SK-N-SH (cell line): ENCODE measurements at regions not wholly inside any gene's neighbourhood (a gene's known extent, or its start where the extent isn't known, plus 50 kb on each side); places are given as distances from the start of the nearest gene placed in this dataset.

Source experiments
- CTCF ChIA-PET: fragments of 300-600, 350-600 bp; formaldehyde crosslinking; extraction: SDS; loops from one replicate; lab custom pipeline; 2021; lab: Yijun Ruan, JAX
- POLR2A ChIA-PET: fragments of 350-600 bp; sonication (Branson Sonifier 250); formaldehyde crosslinking; extraction: SDS; loops from one replicate; lab custom pipeline; 2020; ENCODE audit warnings: antibody characterized with exemption, inconsistent platforms; lab: Yijun Ruan, JAX
- DNase-seq: peaks from one replicate; pipeline ENCODE4 v3.0.0; 2012
- H2AFZ ChIP-seq: fragments of 200-600 bp; sonication (generic); 2 replicates; pipeline ENCODE4 v1.8.1; 2016; ENCODE audit warnings: antibody characterized with exemption, mild to moderate bottlenecking, low read depth
- H3F3A ChIP-seq: fragments of 200-600 bp; sonication (generic); replicated peaks from 2 replicates; pipeline ENCODE3; 2016; ENCODE audit warnings: antibody characterized with exemption, mild to moderate bottlenecking; ENCODE audit not compliant: insufficient read depth
- H3K27ac ChIP-seq, 2 experiments: fragments of 200-500 bp in 1 of 2; fragments of 200-600 bp in 1 of 2; sonication (Bioruptor generic) in 1 of 2; sonication (generic), shearing (Covaris generic) in 1 of 2; 2 replicates each; pipeline versions ENCODE4 v1.5.1 to v1.6.1; 2014 to 2016; ENCODE audit warnings: low read depth in 2 of 2, inconsistent platforms in 1 of 2, low read length in 1 of 2, mild to moderate bottlenecking in 1 of 2, mixed read lengths in 1 of 2
- H3K27me3 ChIP-seq: fragments of 200-600 bp; sonication (generic), shearing (Covaris generic); 2 replicates; pipeline ENCODE4 v1.6.1; 2016; ENCODE audit warnings: mixed run types; ENCODE audit not compliant: insufficient read depth
- H3K36me3 ChIP-seq, 2 experiments: fragments of 200-500 bp in 1 of 2; fragments of 200-600 bp in 1 of 2; sonication (Bioruptor generic) in 1 of 2; sonication (generic) in 1 of 2; replicated peaks in 1 of 2; 2 replicates each; pipeline versions ENCODE3 to v1.5.1; 2014 to 2016; ENCODE audit warnings: low read length in 1 of 2, mild to moderate bottlenecking in 1 of 2; ENCODE audit not compliant: insufficient read depth in 2 of 2, control insufficient read depth in 1 of 2
- H3K4me1 ChIP-seq, 2 experiments: fragments of 200-500 bp in 1 of 2; fragments of 200-600 bp in 1 of 2; sonication (Bioruptor generic) in 1 of 2; sonication (generic), shearing (Covaris generic) in 1 of 2; 2 replicates each; pipeline versions ENCODE4 v1.5.1 to v1.6.1; 2014 to 2016; ENCODE audit warnings: low read depth in 1 of 2, low read length in 1 of 2, mixed run types in 1 of 2; ENCODE audit not compliant: insufficient read depth in 2 of 2, control insufficient read depth in 1 of 2
- H3K4me2 ChIP-seq: fragments of 200-600 bp; sonication (generic), shearing (Covaris generic); 2 replicates; pipeline ENCODE4 v1.6.1; 2017; ENCODE audit warnings: mixed run types
- H3K4me3 ChIP-seq, 2 experiments: fragments of 200-500 bp in 1 of 2; fragments of 200-600 bp in 1 of 2; sonication (Bioruptor generic) in 1 of 2; sonication (generic), shearing (Covaris generic) in 1 of 2; 2 replicates each; pipeline versions ENCODE4 v1.5.1 to v1.8.1; 2014 to 2016; ENCODE audit warnings: low read depth in 2 of 2, inconsistent platforms in 1 of 2, low read length in 1 of 2, mild to moderate bottlenecking in 1 of 2, mixed read lengths in 1 of 2, moderate library complexity in 1 of 2
- H3K79me2 ChIP-seq: fragments of 200-600 bp; sonication (generic); 2 replicates; pipeline ENCODE4 v1.8.1; 2017; ENCODE audit warnings: mild to moderate bottlenecking; ENCODE audit not compliant: insufficient read depth
- H3K9ac ChIP-seq: fragments of 200-600 bp; sonication (generic); 2 replicates; pipeline ENCODE4 v1.6.1; 2017; ENCODE audit warnings: mixed run types
- H3K9me2 ChIP-seq: fragments of 200-600 bp; sonication (generic); 2 replicates; pipeline ENCODE4 v1.6.1; 2017; ENCODE audit warnings: mixed run types
- H3K9me3 ChIP-seq: fragments of 200-600 bp; sonication (generic); 2 replicates; pipeline ENCODE4 v1.6.1; 2017; ENCODE audit warnings: mixed run types, mild to moderate bottlenecking, moderate library complexity
- H4K20me1 ChIP-seq: fragments of 200-600 bp; sonication (generic); 2 replicates; pipeline ENCODE4 v1.6.1; 2017; ENCODE audit warnings: mild to moderate bottlenecking, mixed run types; ENCODE audit not compliant: insufficient read depth
- CTCF ChIP-seq: fragments of 200-600 bp; sonication (generic); IDR thresholded peaks from 2 replicates; pipeline ENCODE4 v1.6.1; 2017; ENCODE audit warnings: antibody characterized with exemption, mild to moderate bottlenecking, moderate library complexity
- ELF1 ChIP-seq: IDR thresholded peaks from 2 replicates; pipeline ENCODE4 v1.4.0; 2012
- FOSL2 ChIP-seq: IDR thresholded peaks from 2 replicates; pipeline ENCODE4 v1.4.0; 2012; ENCODE audit warnings: low read depth, mild to moderate bottlenecking, moderate library complexity, borderline replicate concordance
- FOXM1 ChIP-seq: IDR thresholded peaks from 2 replicates; pipeline ENCODE4 v1.4.0; 2012; ENCODE audit warnings: low read depth, mild to moderate bottlenecking
- GATA2 ChIP-seq: sonication (generic); formaldehyde crosslinking; IDR thresholded peaks from 2 replicates; pipeline ENCODE4 v1.5.0; 2020; ENCODE audit warnings: mild to moderate bottlenecking, missing genetic modification reagents
- MEF2A ChIP-seq: IDR thresholded peaks from 2 replicates; pipeline ENCODE4 v1.4.0; 2012; ENCODE audit warnings: low read depth, borderline replicate concordance
- MXI1 ChIP-seq: IDR thresholded peaks from 2 replicates; pipeline ENCODE4 v1.6.1; 2012; ENCODE audit warnings: mild to moderate bottlenecking, low read depth, low read length, improper control_type of control experiment
- NRF1 ChIP-seq: IDR thresholded peaks from 2 replicates; pipeline ENCODE4 v1.6.1; 2012; ENCODE audit warnings: low read depth, mild to moderate bottlenecking, low read length
- RAD21 ChIP-seq: IDR thresholded peaks from 2 replicates; pipeline ENCODE4 v1.6.1; 2012; ENCODE audit warnings: mild to moderate bottlenecking, low read length
- RFX5 ChIP-seq: IDR thresholded peaks from 2 replicates; pipeline ENCODE4 v1.6.1; 2012; ENCODE audit warnings: mild to moderate bottlenecking, improper control_type of control experiment, low read length
- RXRA ChIP-seq: IDR thresholded peaks from 2 replicates; pipeline ENCODE4 v1.4.0; 2012; ENCODE audit warnings: low read depth, mild to moderate bottlenecking, borderline replicate concordance
- SIN3A ChIP-seq: IDR thresholded peaks from 2 replicates; pipeline ENCODE4 v1.6.1; 2012; ENCODE audit warnings: low read depth, mild to moderate bottlenecking, low read length, moderate library complexity, borderline replicate concordance
- SMC3 ChIP-seq: IDR thresholded peaks from 2 replicates; pipeline ENCODE4 v1.6.1; 2012; ENCODE audit warnings: low read depth, low read length, improper control_type of control experiment
- TAF1 ChIP-seq: IDR thresholded peaks from 2 replicates; pipeline ENCODE4 v1.6.1; 2012; ENCODE audit warnings: low read depth, mild to moderate bottlenecking, low read length, moderate library complexity, borderline replicate concordance
- TEAD4 ChIP-seq: IDR thresholded peaks from 2 replicates; pipeline ENCODE4 v1.4.0; 2012; ENCODE audit warnings: mild to moderate bottlenecking, borderline replicate concordance; ENCODE audit not compliant: insufficient read depth
- USF1 ChIP-seq: IDR thresholded peaks from 2 replicates; pipeline ENCODE4 v1.4.0; 2012; ENCODE audit warnings: low read depth, borderline replicate concordance
- USF2 ChIP-seq: fragments of 150-350 bp; IDR thresholded peaks from 2 replicates; pipeline ENCODE4 v1.6.1; 2017; ENCODE audit warnings: antibody characterized with exemption, low read length, low read depth, borderline replicate concordance
- ZBTB33 ChIP-seq: IDR thresholded peaks from 2 replicates; pipeline ENCODE4 v1.4.0; 2012; ENCODE audit warnings: low read depth, borderline replicate concordance
- WGBS: methylation state at CpG from one replicate; pipeline ENCODE4 v1.1.6; 2017; ENCODE audit warnings: low lambda C conversion rate; 5-methylcytosine and 5-hydroxymethylcytosine counted together
- TF ChIP-seq, protein P1 (sequence below): fragments of 150-350 bp; IDR thresholded peaks from 2 replicates; pipeline ENCODE4 v1.6.1; 2016; ENCODE audit warnings: mild to moderate bottlenecking, low read depth, low read length
- TF ChIP-seq, protein P2 (sequence below): IDR thresholded peaks from 2 replicates; pipeline ENCODE4 v1.6.1; 2012; ENCODE audit warnings: mild to moderate bottlenecking, low read depth, low read length, moderate library complexity

GRCh38 chr1:106875622-106876021, 180.9 kb upstream of the PRMT6 start:
- H3F3A ChIP-seq, result no peaks in the 10 kb centered on the region
- peaks cover 0 to 7% of the 10 kb centered on the region in 2 experiments; a peak in 1 of 4 replicates for H3K4me1 ChIP-seq
- CTCF ChIA-PET, result no interaction called here

More at GRCh38 chr1:106875622-106876021, 180.9 kb upstream of the PRMT6 start:
- Histone ChIP-seq H3K36me3 (no peaks in the 10 kb centered on the region), H3K4me3 (no peak overlapping the region)
- no peak for DNase-seq
- POLR2A ChIA-PET, result no interaction called here
- 3% methylated on average over 1 of the region's 1 CpG for WGBS
- TF ChIP-seq ELF1 (no peak), TEAD4 (no peak), MXI1 (no peak), ZBTB33 (no peak), RXRA (no peak), TAF1 (no peak), USF2 (no peak), FOXM1 (no peak), FOSL2 (no peak), RAD21 (no peak), MEF2A (no peak), SMC3 (no peak), USF1 (no peak), RFX5 (no peak), CTCF (no peak), NRF1 (no peak), GATA2 (CRISPR knock-in tag) (no peak), SIN3A (no peak)
- TF ChIP-seq, protein P1, sequence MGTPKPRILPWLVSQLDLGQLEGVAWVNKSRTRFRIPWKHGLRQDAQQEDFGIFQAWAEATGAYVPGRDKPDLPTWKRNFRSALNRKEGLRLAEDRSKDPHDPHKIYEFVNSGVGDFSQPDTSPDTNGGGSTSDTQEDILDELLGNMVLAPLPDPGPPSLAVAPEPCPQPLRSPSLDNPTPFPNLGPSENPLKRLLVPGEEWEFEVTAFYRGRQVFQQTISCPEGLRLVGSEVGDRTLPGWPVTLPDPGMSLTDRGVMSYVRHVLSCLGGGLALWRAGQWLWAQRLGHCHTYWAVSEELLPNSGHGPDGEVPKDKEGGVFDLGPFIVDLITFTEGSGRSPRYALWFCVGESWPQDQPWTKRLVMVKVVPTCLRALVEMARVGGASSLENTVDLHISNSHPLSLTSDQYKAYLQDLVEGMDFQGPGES, result no peak
- TF ChIP-seq, protein P2, sequence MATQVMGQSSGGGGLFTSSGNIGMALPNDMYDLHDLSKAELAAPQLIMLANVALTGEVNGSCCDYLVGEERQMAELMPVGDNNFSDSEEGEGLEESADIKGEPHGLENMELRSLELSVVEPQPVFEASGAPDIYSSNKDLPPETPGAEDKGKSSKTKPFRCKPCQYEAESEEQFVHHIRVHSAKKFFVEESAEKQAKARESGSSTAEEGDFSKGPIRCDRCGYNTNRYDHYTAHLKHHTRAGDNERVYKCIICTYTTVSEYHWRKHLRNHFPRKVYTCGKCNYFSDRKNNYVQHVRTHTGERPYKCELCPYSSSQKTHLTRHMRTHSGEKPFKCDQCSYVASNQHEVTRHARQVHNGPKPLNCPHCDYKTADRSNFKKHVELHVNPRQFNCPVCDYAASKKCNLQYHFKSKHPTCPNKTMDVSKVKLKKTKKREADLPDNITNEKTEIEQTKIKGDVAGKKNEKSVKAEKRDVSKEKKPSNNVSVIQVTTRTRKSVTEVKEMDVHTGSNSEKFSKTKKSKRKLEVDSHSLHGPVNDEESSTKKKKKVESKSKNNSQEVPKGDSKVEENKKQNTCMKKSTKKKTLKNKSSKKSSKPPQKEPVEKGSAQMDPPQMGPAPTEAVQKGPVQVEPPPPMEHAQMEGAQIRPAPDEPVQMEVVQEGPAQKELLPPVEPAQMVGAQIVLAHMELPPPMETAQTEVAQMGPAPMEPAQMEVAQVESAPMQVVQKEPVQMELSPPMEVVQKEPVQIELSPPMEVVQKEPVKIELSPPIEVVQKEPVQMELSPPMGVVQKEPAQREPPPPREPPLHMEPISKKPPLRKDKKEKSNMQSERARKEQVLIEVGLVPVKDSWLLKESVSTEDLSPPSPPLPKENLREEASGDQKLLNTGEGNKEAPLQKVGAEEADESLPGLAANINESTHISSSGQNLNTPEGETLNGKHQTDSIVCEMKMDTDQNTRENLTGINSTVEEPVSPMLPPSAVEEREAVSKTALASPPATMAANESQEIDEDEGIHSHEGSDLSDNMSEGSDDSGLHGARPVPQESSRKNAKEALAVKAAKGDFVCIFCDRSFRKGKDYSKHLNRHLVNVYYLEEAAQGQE, result no peak
- TF ChIP-seq, all 33 proteins: peak for 0
- Histone ChIP-seq H3K27ac (no peak overlapping the region), H3K4me2 (no peak overlapping the region), H4K20me1 (no peaks in the 10 kb centered on the region), H3K9me3 (no peaks in the 10 kb centered on the region), H3K9me2 (no peaks in the 10 kb centered on the region), H3K79me2 (no peaks in the 10 kb centered on the region), H3K9ac (no peak overlapping the region), H2AFZ (no peak overlapping the region), H3K27me3 (no peaks in the 10 kb centered on the region)
